Upper lobe of left lung (tissue), 4 donors: ENCODE measurements at regions not wholly inside any gene's neighbourhood (a gene's known extent, or its start where the extent isn't known, plus 50 kb on each side); places are given as distances from the start of the nearest gene placed in this dataset.

ENCODE experiments used
- EP300 ChIP-seq, 4 donors: sonication (generic); formaldehyde crosslinking; IDR thresholded peaks; one replicate each; pipeline ENCODE4 v1.5.1; 2017; ENCODE audit warnings: antibody characterized with exemption in 4 of 4, control low read depth in 2 of 4
- POLR2A ChIP-seq, 4 donors: fragments of 450-650 bp; IDR thresholded peaks; one replicate each; pipeline ENCODE4 v1.5.1; 2016 to 2017; ENCODE audit warnings: antibody characterized with exemption in 4 of 4, mild to moderate bottlenecking in 2 of 4
- TF ChIP-seq, protein P1 (sequence below), 6 experiments: fragments of 450-650 bp in 4 of 6; fragments of 200-600 bp in 2 of 6; sonication (generic) in 2 of 6; IDR thresholded peaks; one replicate each; pipeline ENCODE4 v1.5.1; 2016 to 2019; ENCODE audit warnings: antibody characterized with exemption in 6 of 6

DNA sequence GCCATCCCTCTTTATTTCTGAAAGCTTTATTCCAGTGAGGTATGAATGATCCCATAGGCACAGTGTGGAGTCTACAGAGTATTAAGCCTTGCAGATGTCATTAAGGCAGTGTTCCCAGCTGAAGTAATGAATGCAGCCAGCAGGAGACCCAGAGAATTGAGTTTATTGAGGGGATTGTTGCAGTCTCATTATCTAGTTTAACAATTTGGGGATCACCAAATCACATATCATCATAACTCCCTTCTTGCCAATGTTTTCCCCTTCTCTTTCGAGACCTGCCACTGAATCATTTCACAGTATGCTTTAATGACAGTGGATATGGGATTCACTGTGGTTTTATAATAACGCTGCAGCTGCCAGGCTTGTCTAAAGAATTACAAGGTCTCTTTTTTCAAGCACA is 249.3 kb upstream of the FSHR start:
- TF ChIP-seq, protein P1, sequence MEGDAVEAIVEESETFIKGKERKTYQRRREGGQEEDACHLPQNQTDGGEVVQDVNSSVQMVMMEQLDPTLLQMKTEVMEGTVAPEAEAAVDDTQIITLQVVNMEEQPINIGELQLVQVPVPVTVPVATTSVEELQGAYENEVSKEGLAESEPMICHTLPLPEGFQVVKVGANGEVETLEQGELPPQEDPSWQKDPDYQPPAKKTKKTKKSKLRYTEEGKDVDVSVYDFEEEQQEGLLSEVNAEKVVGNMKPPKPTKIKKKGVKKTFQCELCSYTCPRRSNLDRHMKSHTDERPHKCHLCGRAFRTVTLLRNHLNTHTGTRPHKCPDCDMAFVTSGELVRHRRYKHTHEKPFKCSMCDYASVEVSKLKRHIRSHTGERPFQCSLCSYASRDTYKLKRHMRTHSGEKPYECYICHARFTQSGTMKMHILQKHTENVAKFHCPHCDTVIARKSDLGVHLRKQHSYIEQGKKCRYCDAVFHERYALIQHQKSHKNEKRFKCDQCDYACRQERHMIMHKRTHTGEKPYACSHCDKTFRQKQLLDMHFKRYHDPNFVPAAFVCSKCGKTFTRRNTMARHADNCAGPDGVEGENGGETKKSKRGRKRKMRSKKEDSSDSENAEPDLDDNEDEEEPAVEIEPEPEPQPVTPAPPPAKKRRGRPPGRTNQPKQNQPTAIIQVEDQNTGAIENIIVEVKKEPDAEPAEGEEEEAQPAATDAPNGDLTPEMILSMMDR (IDR thresholded peaks at IDR 0.05), result no peak
- no peak for TF ChIP-seq POLR2A (IDR thresholded peaks at IDR 0.05)
- no peak for TF ChIP-seq EP300 (IDR thresholded peaks at IDR 0.05)
